MM.1S (cell line): ENCODE measurements at regions not wholly inside any gene's neighbourhood (a gene's known extent, or its start where the extent isn't known, plus 50 kb on each side); places are given as distances from the start of the nearest gene placed in this dataset.

ENCODE experiments used
- DNase-seq: peaks from one replicate; pipeline ENCODE4 v3.0.0-alpha.2; 2015
- H2AFZ ChIP-seq: fragments of 300-600 bp; sonication (generic); 2 replicates; pipeline ENCODE4 v1.6.0; 2016; ENCODE audit warnings: antibody characterized with exemption, low read length
- H3F3A ChIP-seq: fragments of 300-600 bp; sonication (generic); 2 replicates; pipeline ENCODE4 v1.6.1; 2016; ENCODE audit warnings: mild to moderate bottlenecking, antibody characterized with exemption, low read length, moderate library complexity, mixed read lengths; ENCODE audit not compliant: insufficient read depth
- H3K27ac ChIP-seq: fragments of 300-600 bp; sonication (generic); 2 replicates; pipeline ENCODE4 v1.5.1; 2016; ENCODE audit warnings: mild to moderate bottlenecking, low read length
- H3K27me3 ChIP-seq: fragments of 300-600 bp; sonication (generic); replicated peaks from 2 replicates; pipeline ENCODE4 v1.6.0; 2016; ENCODE audit warnings: low read length; ENCODE audit not compliant: insufficient read depth
- H3K36me3 ChIP-seq: fragments of 300-600 bp; sonication (generic); replicated peaks from 2 replicates; pipeline ENCODE4 v1.6.1; 2016; ENCODE audit warnings: mild to moderate bottlenecking, low read length, mixed read lengths; ENCODE audit not compliant: insufficient read depth
- H3K4me1 ChIP-seq: fragments of 300-600 bp; sonication (generic); 2 replicates; pipeline ENCODE4 v1.6.1; 2016; ENCODE audit warnings: low read length, mixed read lengths
- H3K4me2 ChIP-seq: fragments of 300-600 bp; sonication (generic); 2 replicates; pipeline ENCODE4 v1.6.0; 2016; ENCODE audit warnings: low read depth, low read length
- H3K4me3 ChIP-seq: fragments of 300-600 bp; sonication (generic); 2 replicates; pipeline ENCODE4 v1.5.1; 2016; ENCODE audit warnings: low read length, mixed read lengths
- H3K79me2 ChIP-seq: fragments of 300-600 bp; sonication (generic); 2 replicates; pipeline ENCODE4 v1.6.1; 2016; ENCODE audit warnings: mixed run types, low read length, mixed read lengths
- H3K9ac ChIP-seq: fragments of 300-600 bp; sonication (generic); 2 replicates; pipeline ENCODE4 v1.6.1; 2016; ENCODE audit warnings: low read length, mixed read lengths
- H3K9me2 ChIP-seq: fragments of 300-600 bp; sonication (generic); replicated peaks from 2 replicates; pipeline ENCODE4 v1.6.1; 2016; ENCODE audit warnings: mild to moderate bottlenecking, low read length, mixed read lengths; ENCODE audit not compliant: insufficient read depth
- H3K9me3 ChIP-seq: fragments of 300-600 bp; sonication (generic); replicated peaks from 2 replicates; pipeline ENCODE4 v1.6.1; 2016; ENCODE audit warnings: mild to moderate bottlenecking, low read length, mixed read lengths; ENCODE audit not compliant: insufficient read depth
- H4K20me1 ChIP-seq: fragments of 300-600 bp; sonication (generic); 2 replicates; pipeline ENCODE4 v1.6.1; 2016; ENCODE audit warnings: mild to moderate bottlenecking, low read length, moderate library complexity, mixed read lengths; ENCODE audit not compliant: insufficient read depth
- EZH2 ChIP-seq: fragments of 300-600 bp; sonication (generic); optimal IDR thresholded peaks from 2 replicates; pipeline ENCODE3; 2017; ENCODE audit warnings: low read depth, mild to moderate bottlenecking, antibody characterized with exemption, low read length, mixed read lengths
- EZH2phosphoT487 ChIP-seq: fragments of 300-600 bp; sonication (generic); IDR thresholded peaks from 2 replicates; pipeline ENCODE4 v1.6.1; 2018; ENCODE audit warnings: antibody characterized with exemption, low read length
- TF ChIP-seq, protein P1 (sequence below): fragments of 300-600 bp; sonication (generic); IDR thresholded peaks from 2 replicates; pipeline ENCODE4 v1.5.1; 2016; ENCODE audit warnings: antibody characterized with exemption, low read length, mixed read lengths

DNA sequence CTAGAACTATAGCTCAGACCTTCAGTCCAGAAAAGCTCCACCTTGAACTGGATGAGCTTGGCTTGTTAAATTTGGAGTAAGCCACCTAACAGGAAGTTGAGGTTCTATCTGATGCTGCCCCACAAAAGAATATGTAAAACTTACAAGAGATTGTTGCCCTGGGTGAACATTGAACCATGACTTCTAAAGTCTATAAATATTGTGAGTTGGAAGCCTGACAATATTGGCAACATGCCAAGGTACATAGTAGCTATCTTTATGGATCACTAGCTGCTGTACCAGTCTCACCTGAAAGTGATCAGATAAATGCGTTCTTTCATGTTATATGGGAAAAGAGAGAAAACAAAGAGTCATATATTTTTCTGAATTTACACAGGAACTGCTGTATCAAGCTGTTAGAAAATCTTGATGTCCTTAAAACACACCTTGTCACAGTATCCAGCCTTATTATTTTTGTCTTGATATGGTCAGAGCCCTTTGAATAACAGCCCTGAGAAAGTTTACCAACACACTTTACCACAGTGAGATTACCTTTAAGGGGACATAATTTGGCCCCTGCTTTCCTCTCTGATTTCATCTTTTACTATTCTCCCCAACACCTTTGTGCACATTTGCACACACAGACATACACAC lies 92.0 kb downstream of the LSMEM1 start:
- Histone ChIP-seq H3K79me2 (no peaks in the 10 kb centered on the region), H4K20me1 (no peaks in the 10 kb centered on the region), H3K9me2 (no peaks in the 10 kb centered on the region), H3K27me3 (no peaks in the 10 kb centered on the region), H3F3A (no peaks in the 10 kb centered on the region), H3K4me2 (no peak overlapping the region), H3K27ac (no peak overlapping the region), H3K9ac (no peak overlapping the region), H3K4me1 (no peaks in the 10 kb centered on the region), H2AFZ (no peak overlapping the region), H3K36me3 (no peaks in the 10 kb centered on the region), H3K4me3 (no peak overlapping the region), H3K9me3 (no peaks in the 10 kb centered on the region)
- no peak for TF ChIP-seq EZH2
- TF ChIP-seq, protein P1, sequence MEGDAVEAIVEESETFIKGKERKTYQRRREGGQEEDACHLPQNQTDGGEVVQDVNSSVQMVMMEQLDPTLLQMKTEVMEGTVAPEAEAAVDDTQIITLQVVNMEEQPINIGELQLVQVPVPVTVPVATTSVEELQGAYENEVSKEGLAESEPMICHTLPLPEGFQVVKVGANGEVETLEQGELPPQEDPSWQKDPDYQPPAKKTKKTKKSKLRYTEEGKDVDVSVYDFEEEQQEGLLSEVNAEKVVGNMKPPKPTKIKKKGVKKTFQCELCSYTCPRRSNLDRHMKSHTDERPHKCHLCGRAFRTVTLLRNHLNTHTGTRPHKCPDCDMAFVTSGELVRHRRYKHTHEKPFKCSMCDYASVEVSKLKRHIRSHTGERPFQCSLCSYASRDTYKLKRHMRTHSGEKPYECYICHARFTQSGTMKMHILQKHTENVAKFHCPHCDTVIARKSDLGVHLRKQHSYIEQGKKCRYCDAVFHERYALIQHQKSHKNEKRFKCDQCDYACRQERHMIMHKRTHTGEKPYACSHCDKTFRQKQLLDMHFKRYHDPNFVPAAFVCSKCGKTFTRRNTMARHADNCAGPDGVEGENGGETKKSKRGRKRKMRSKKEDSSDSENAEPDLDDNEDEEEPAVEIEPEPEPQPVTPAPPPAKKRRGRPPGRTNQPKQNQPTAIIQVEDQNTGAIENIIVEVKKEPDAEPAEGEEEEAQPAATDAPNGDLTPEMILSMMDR: no peak
- no peak for TF ChIP-seq EZH2phosphoT487
- no peak for DNase-seq

DNA sequence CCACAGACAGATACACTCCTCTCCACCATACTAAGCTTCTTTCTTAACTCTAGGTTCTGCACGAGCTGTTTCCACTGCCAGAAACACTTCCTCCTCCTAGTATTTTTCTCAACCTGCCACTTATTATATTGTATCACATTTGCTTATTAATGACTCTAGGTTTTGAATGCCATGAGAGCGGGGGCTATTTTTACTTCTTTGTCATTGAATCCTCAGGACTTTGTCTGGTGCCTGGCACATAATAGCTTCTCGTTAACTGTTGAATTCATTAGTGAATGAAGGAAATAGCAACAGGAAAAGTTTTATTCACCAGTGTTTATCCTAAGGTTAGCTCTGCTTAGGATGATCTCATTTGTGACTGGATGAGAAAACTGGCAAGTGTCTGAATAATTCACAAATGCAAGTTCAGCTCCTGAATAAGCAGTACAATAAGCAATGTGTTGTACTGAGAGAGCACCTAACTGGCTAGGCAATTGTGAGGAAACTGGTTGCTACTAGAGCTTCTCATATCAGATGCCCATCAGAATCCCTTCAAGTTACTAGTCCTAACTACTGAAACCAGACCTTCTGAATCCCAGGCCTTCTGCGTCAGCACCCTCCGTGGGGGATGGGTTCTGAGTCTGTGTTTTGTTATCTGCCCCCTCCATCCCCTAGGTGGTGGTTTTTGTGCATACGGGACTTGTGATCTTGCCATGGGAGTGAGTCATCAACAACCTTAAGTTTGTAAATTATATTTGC lies 92.7 kb downstream of the LSMEM1 start:
- TF ChIP-seq EZH2phosphoT487 (no peak), EZH2 (no peak)
- TF ChIP-seq, protein P1: no peak
- no peak overlapping the region for H3K27ac ChIP-seq
- H4K20me1 ChIP-seq: no peaks in the 10 kb centered on the region
- H3K27me3 ChIP-seq: no peaks in the 10 kb centered on the region
- no peaks in the 10 kb centered on the region for H3K36me3 ChIP-seq
- DNase-seq: no peak
- no peak overlapping the region for H2AFZ ChIP-seq
- no peaks in the 10 kb centered on the region for H3F3A ChIP-seq
- H3K9me2 ChIP-seq: no peaks in the 10 kb centered on the region
- no peaks in the 10 kb centered on the region for H3K4me1 ChIP-seq
- H3K4me3 ChIP-seq: no peak overlapping the region
- H3K9ac ChIP-seq: no peak overlapping the region
- no peaks in the 10 kb centered on the region for H3K79me2 ChIP-seq
- H3K9me3 ChIP-seq: no peaks in the 10 kb centered on the region
- no peak overlapping the region for H3K4me2 ChIP-seq

DNA sequence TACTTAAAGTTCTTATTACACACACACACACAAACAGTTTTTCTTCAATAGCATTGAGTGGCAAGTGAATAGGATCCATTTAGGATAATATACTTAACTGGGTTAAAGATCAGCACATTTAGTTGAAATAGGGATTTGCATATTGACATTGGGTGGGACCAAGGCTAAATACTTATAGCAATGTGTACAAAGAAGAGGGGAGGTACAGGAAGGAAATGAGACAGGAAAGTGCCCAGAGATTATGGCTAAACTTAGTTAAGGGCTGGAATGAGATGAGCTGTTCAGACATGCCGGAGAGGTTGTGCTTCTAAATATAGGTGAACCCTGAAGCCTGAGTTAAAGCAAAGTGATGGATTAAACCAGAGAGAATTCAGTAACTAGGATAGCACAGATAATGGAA lies 95.1 kb downstream of the LSMEM1 start:
- no peaks in the 10 kb centered on the region for H3K27me3 ChIP-seq
- no peak overlapping the region for H3K4me3 ChIP-seq
- no peaks in the 10 kb centered on the region for H3F3A ChIP-seq
- no peaks in the 10 kb centered on the region for H3K36me3 ChIP-seq
- TF ChIP-seq, protein P1: no peak
- TF ChIP-seq EZH2phosphoT487 (no peak), EZH2 (no peak)
- no peaks in the 10 kb centered on the region for H3K79me2 ChIP-seq
- no peaks in the 10 kb centered on the region for H4K20me1 ChIP-seq
- no peaks in the 10 kb centered on the region for H3K9me2 ChIP-seq
- no peak overlapping the region for H3K4me2 ChIP-seq
- H2AFZ ChIP-seq: no peak overlapping the region
- no peaks in the 10 kb centered on the region for H3K4me1 ChIP-seq
- H3K27ac ChIP-seq: no peak overlapping the region
- H3K9ac ChIP-seq: no peak overlapping the region
- DNase-seq: no peak
- H3K9me3 ChIP-seq: no peaks in the 10 kb centered on the region
